GM12872 (cell line): ENCODE measurements at regions not wholly inside any gene's neighbourhood (a gene's known extent, or its start where the extent isn't known, plus 50 kb on each side); places are given as distances from the start of the nearest gene placed in this dataset.

Experiments used
- CTCF ChIP-seq: IDR thresholded peaks from 3 replicates; pipeline ENCODE4 v1.5.1; 2011; ENCODE audit warnings: low read depth, mild to moderate bottlenecking, low read length, moderate library complexity; ENCODE audit not compliant: insufficient read depth

DNA sequence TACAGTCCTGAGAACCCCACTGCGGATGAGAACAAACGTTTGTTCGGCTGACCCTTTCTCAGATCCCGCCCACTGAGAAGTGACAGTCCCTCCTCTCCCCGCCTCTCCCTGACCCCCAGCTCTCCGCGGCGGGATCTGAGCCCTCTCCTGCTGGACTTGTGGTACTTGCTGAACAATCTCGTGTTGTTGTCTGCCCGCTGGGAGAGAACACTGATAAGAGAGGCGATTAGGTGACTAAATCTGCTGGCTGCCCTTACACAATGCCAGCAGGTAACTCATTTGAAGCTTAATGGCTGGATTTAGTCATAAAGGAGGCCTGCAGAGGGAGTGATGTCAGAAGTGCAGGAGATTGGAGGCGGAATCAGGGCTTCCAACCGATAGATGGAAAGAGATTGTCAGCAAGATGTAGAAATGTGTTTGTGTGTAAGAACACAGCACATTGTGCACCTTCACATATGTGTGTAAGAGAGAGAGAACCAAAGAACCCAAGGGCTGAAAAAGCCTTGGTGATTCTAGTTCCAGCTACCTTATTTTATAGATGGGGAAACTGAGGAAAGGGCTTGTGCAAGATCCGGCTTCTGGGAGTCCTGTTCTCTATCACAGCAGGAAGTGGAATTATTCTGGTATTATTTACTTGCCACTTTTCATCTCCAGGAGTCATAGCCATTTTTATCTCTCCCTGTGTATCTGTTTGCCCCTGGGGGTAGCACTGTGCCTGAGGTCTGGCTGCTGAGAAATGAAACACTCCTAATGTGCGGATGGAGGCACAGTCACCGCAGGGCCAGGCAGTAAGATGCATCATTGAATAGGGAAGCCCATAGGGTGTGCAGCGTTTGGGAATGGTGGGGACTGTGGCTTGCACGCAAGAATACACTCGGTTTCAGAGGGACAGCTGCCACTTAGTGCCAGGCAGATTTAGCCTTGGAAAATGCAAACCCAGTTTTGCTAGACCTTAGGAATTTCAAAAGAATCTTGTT is 203.7 kb upstream of the MSX2 start:
- TF ChIP-seq CTCF: no peak

DNA sequence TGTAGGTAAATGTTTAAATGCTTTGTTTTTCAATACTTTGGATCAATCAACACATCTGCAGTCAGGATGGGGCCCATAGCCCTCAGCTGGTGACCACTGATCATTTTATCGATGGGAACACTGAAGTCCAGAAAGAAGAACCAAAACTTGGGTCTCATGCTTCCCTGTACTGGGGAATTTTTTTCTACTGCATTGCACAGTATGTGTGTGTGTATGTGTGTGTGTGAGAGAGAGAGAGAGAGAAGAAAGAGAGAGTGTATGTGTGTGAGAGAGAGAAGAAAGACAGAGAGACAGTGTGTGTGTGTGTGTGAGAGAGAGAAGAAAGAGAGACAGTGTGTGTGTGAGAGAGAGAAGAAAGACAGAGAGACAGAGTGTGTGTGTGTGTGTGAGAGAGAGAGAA is 202.9 kb upstream of the MSX2 start:
- TF ChIP-seq CTCF: no peak

DNA sequence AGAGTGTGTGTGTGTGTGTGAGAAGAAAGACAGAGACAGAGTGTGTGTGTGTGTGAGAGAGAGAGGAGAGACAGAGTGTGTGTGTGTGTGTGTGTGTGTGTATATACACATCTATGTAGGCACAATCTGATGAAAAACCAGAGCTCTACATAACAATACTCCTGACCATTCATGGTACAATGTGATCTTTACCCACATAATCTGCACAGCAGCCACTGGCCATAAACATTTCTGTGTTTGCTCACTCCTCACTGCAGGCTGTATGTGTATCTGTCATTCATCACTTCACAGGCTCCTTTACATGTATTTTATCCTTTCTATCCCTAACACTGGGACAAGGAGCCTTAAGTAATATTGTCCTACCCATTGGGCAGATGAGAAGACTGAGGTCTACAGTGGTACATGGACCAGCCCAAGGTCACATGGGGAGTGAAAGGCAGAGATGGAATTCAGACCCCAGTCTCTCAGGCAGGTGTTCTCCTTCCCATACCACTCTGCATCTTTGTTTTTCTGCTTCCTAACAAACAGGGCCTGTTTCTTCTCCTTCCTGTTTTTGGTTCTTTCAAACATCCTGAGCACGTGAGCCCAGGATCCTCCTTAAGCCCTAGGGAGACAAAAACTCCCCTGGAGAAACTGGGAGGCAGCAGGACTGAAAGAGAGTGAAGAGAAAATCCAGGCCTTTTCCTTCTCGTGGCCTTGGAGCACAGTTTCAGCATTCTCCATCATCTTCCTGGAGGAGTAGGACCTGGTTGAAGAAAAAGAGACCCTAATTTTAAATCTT is 201.7 kb upstream of the MSX2 start:
- TF ChIP-seq CTCF: no peak

DNA sequence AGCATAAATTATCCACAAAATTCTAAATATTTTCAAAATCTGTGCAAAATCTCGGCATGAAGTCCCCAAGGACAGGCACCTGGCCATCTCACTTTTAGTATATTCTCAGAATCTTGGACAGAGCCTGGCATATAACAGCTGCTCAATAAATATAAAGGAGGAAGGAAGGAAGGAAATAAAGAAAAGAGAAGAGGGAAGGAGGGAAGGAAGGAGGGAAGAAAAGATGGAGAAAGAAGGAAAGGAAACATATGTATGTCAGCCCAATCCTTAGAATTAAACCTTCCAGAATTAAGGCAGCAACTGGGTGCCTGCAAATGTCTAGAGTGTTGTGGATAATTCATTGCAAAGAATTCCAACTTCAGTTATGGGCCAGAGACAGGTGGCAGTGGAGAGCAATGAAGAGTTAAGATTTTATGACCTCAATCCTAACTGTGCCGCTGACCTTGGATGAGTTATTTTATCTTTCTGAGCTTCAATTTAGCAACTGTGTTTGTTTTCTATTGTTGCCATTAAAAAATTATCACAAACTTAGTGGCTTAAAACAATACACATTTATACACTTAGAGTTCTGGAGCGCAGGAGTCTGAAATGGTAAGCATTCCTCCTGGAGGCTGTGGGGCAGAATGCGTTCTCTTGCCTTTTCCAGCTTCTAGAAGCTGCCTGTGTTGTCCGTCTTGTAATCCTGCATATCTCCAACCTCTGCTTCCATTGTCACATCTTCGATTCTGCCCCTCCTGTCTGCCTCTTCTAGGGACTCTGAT is 200.9 kb upstream of the MSX2 start:
- TF ChIP-seq CTCF: no peak

GRCh38 chr5:174524351-174524750 is 200.0 kb upstream of the MSX2 start:
- no peak for TF ChIP-seq CTCF

GRCh38 chr5:174526177-174526576 is 198.2 kb upstream of the MSX2 start:
- TF ChIP-seq CTCF: no peak

DNA sequence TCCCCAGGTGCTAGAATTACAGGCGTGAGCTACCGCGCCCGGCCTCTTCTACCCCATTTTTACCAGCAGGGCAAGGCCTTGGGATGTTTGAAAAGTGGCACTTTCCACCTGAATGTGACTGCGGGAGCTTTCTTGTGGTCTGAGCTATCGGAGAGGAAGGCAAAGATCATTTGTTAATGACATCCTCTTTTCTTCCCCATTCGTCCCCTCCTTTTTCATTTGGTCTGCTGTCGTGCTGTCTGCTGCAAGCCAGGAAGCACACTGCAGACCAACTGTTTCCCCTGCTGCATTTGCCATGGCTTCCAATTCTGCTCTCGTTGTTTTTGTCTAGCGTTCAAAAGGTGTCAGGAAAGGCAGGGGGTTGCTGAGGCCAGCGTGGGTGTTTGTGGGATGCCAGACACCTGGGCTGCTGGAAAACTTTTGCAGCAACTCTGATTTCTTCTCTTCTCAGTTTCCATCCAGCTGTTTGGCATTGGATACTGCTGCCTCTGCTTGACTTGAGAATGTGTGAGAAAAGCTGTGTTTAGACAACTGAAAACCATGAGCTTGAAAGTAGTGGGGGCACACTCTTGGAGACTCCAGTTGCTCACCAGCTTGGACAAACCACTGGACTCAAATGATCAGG is 196.4 kb upstream of the MSX2 start:
- TF ChIP-seq CTCF: no peak
